ENCODE measurements at regions not wholly inside any gene's neighbourhood (a gene's known extent, or its start where the extent isn't known, plus 50 kb on each side); places are given as distances from the start of the nearest gene placed in this dataset.

DNA sequence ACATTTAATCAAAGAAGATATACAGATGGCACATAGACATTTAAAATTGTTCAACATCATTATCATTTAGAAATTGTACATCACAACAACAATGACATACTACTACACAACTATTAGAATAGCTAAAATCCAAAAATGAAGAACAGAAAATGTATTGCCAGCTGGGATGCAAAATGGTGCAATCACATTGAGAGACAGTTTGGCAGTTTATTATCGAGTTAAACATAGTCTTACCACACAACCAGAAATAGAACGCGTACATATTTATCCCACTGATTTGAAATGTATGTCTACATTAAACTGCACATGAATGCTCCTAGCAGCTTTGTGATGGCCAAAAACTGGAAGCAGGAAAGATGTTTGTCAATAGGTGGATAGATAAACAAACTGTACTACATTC lies 791.5 kb upstream of the MGAT4C start:
- Histone ChIP-seq H2BK12ac (ENCODE audit: insufficient read length, low read depth, low read length) (no peak overlapping the region), H2AK5ac (ENCODE audit: insufficient read length, low read length) (no peak overlapping the region), H3T11ph (ENCODE audit: low read length) (no peak overlapping the region), H2BK20ac (ENCODE audit: low read depth, low read length, poor library complexity, severe bottlenecking) (no peak overlapping the region), H3K18ac (ENCODE audit: insufficient read length, low read depth, low read length) (no peak overlapping the region), H3K23ac (ENCODE audit: insufficient read length, low read depth, low read length) (no peak overlapping the region), H3K27me3 (ENCODE audit: insufficient read depth, low read length) (no peaks in the 10 kb centered on the region), H3K4me2 (ENCODE audit: insufficient read depth, insufficient read length, low read length) (no peak overlapping the region), H2AFZ (ENCODE audit: low read length) (no peak overlapping the region), H3K4me1 (ENCODE audit: insufficient read depth, low read length) (no peaks in the 10 kb centered on the region), H3K14ac (ENCODE audit: insufficient read depth, low read length) (no peak overlapping the region), H3K79me1 (ENCODE audit: insufficient read depth, low read depth, low read length, poor library complexity, severe bottlenecking) (no peaks in the 10 kb centered on the region), H2BK5ac (ENCODE audit: insufficient read length, low read length) (no peak overlapping the region), H3K9me3 (ENCODE audit: control insufficient read depth, low read depth, low read length) (no peaks in the 10 kb centered on the region), H4K20me1 (ENCODE audit: control insufficient read depth, insufficient read depth, insufficient read length) (no peaks in the 10 kb centered on the region), H4K91ac (ENCODE audit: insufficient read length, low read depth, low read length) (no peak overlapping the region), H4K8ac (replicated peaks; ENCODE audit: insufficient read length, low read depth, low read length) (no peak overlapping the region), H3K9ac (ENCODE audit: extremely low read depth, insufficient read length, low read length) (no peak overlapping the region), H2BK15ac (ENCODE audit: low read depth, low read length) (no peak overlapping the region), H3K27ac (ENCODE audit: insufficient read length, low read depth, low read length) (no peak overlapping the region), H3K23me2 (ENCODE audit: insufficient read length, low read depth, low read length, poor library complexity, severe bottlenecking) (no peaks in the 10 kb centered on the region), H4K5ac (ENCODE audit: insufficient read length, low read depth, low read length) (no peak overlapping the region), H3K56ac (ENCODE audit: insufficient read length, low read depth, low read length) (no peak overlapping the region), H3K79me2 (ENCODE audit: insufficient read depth, low read length) (no peaks in the 10 kb centered on the region), H3K4ac (ENCODE audit: low read depth, low read length) (no peak overlapping the region), H2BK120ac (ENCODE audit: low read depth, low read length, poor library complexity, severe bottlenecking) (no peak overlapping the region)
- no peak overlapping the region for H3K4me3 Mint-ChIP-seq
- no peak overlapping the region for H3K27ac Mint-ChIP-seq
- TF ChIP-seq, protein P1, sequence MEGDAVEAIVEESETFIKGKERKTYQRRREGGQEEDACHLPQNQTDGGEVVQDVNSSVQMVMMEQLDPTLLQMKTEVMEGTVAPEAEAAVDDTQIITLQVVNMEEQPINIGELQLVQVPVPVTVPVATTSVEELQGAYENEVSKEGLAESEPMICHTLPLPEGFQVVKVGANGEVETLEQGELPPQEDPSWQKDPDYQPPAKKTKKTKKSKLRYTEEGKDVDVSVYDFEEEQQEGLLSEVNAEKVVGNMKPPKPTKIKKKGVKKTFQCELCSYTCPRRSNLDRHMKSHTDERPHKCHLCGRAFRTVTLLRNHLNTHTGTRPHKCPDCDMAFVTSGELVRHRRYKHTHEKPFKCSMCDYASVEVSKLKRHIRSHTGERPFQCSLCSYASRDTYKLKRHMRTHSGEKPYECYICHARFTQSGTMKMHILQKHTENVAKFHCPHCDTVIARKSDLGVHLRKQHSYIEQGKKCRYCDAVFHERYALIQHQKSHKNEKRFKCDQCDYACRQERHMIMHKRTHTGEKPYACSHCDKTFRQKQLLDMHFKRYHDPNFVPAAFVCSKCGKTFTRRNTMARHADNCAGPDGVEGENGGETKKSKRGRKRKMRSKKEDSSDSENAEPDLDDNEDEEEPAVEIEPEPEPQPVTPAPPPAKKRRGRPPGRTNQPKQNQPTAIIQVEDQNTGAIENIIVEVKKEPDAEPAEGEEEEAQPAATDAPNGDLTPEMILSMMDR (conservative IDR thresholded peaks at IDR 0.05): no peak
- no peaks in the 10 kb centered on the region for H3K36me3 Mint-ChIP-seq (ENCODE audit: insufficient read depth in 1 of 3, low read depth in 3 of 3)
- H3K27me3 Mint-ChIP-seq (ENCODE audit: low read depth): no peaks in the 10 kb centered on the region
- no peak for DNase-seq
- H3K4me1 Mint-ChIP-seq: peaks cover 3% of the 10 kb centered on the region in 2 experiments
- no CpG with 5 or more reads among the region's 3 CpGs for WGBS (ENCODE audit: extremely low coverage, insufficient read length, low lambda C conversion rate)
- H3K9me3 Mint-ChIP-seq: no peaks in the 10 kb centered on the region
